H1 (cell line): ENCODE measurements at regions not wholly inside any gene's neighbourhood (a gene's known extent, or its start where the extent isn't known, plus 50 kb on each side); places are given as distances from the start of the nearest gene placed in this dataset.

Experiments used
- CTCF ChIA-PET: fragments of 300-600 bp; sonication (Branson Sonifier 250); formaldehyde crosslinking; loops from one replicate; lab custom pipeline; 2021; ENCODE audit not compliant: partially characterized antibody; lab: Charles Lee
- POLR2A ChIA-PET: fragments of 300-600 bp; sonication (Branson Sonifier 250); formaldehyde crosslinking; loops from one replicate; lab custom pipeline; 2021; ENCODE audit warnings: inconsistent platforms; ENCODE audit not compliant: partially characterized antibody; lab: Charles Lee
- DNase-seq, 2 experiments: peaks; one replicate each; pipeline versions ENCODE4 v3.0.0 to v3.0.0-alpha.2; 2010 to 2022; ENCODE audit warnings: low spot score in 2 of 2, low read depth in 1 of 2, mixed read lengths in 1 of 2
- FAIRE-seq: peaks from 2 replicates; lab custom pipeline; 2011; peaks lifted over from hg19 to GRCh38; lab: Jason Lieb, UNC
- H2AFZ ChIP-seq: 2 replicates; pipeline ENCODE4 v1.8.1; 2012; ENCODE audit warnings: low read length, inconsistent platforms
- H2AK5ac ChIP-seq: 2 replicates; pipeline ENCODE4 v1.6.1; 2013; ENCODE audit warnings: low read depth, low read length
- H2BK120ac ChIP-seq: replicated peaks from 2 replicates; pipeline ENCODE3; 2013; ENCODE audit warnings: low read depth, low read length, inconsistent platforms
- H2BK12ac ChIP-seq: 2 replicates; pipeline ENCODE4 v1.6.1; 2013; ENCODE audit warnings: low read depth, low read length
- H2BK15ac ChIP-seq: 2 replicates; pipeline ENCODE4 v1.6.1; 2013; ENCODE audit warnings: low read length
- H2BK20ac ChIP-seq: 2 replicates; pipeline ENCODE4 v1.6.1; 2013; ENCODE audit warnings: low read length
- H2BK5ac ChIP-seq: 2 replicates; pipeline ENCODE4 v1.6.1; 2013; ENCODE audit warnings: low read depth, low read length
- H3K14ac ChIP-seq: 2 replicates; pipeline ENCODE4 v1.6.1; 2013; ENCODE audit warnings: inconsistent platforms; ENCODE audit not compliant: insufficient read length
- H3K18ac ChIP-seq: 2 replicates; pipeline ENCODE4 v1.6.1; 2013; ENCODE audit warnings: low read length; ENCODE audit errors: extremely low read depth
- H3K23ac ChIP-seq: 2 replicates; pipeline ENCODE4 v1.6.1; 2013; ENCODE audit warnings: inconsistent platforms; ENCODE audit not compliant: insufficient read length
- H3K23me2 ChIP-seq: 2 replicates; pipeline ENCODE4 v1.6.1; 2013; ENCODE audit warnings: low read depth, low read length
- H3K27ac ChIP-seq: 2 replicates; pipeline ENCODE4 v1.6.1; 2011; ENCODE audit warnings: low read depth, low read length, inconsistent platforms
- H3K27me3 ChIP-seq, 4 experiments: replicated peaks in 1 of 4; 1 replicate in 1 of 4; 2 replicates in 3 of 4; pipeline versions ENCODE4 v1.6.1 to v1.8.1; 2011 to 2013; ENCODE audit warnings: low read length in 3 of 4, mild to moderate bottlenecking in 3 of 4, inconsistent platforms in 2 of 4, mixed read lengths in 2 of 4, moderate library complexity in 1 of 4; ENCODE audit not compliant: control insufficient read depth in 3 of 4, insufficient read depth in 3 of 4; ENCODE audit errors: extremely low read depth in 1 of 4
- H3K36me3 ChIP-seq, 4 experiments: 2 replicates each; pipeline versions ENCODE4 v1.6.1 to v1.8.1; 2011 to 2013; ENCODE audit warnings: mild to moderate bottlenecking in 4 of 4, low read length in 3 of 4, moderate library complexity in 2 of 4, control low read depth in 1 of 4, inconsistent platforms in 1 of 4; ENCODE audit not compliant: insufficient read depth in 4 of 4, control insufficient read depth in 2 of 4
- H3K4ac ChIP-seq: replicated peaks from 2 replicates; pipeline ENCODE3; 2013; ENCODE audit warnings: low read length, low read depth, mixed read lengths, inconsistent platforms; ENCODE audit not compliant: insufficient read length
- H3K4me1 ChIP-seq, 4 experiments: replicated peaks in 1 of 4; 1 replicate in 1 of 4; 2 replicates in 3 of 4; pipeline versions ENCODE4 v1.6.1 to v1.8.1; 2011 to 2013; ENCODE audit warnings: low read length in 3 of 4, inconsistent platforms in 2 of 4, mixed read lengths in 1 of 4; ENCODE audit not compliant: insufficient read depth in 4 of 4, control insufficient read depth in 3 of 4
- H3K4me2 ChIP-seq, 2 experiments: 2 replicates each; pipeline versions ENCODE4 v1.6.1 to v1.8.1; 2011 to 2013; ENCODE audit warnings: low read depth in 2 of 2, low read length in 2 of 2, control low read depth in 1 of 2, inconsistent platforms in 1 of 2, mild to moderate bottlenecking in 1 of 2; ENCODE audit not compliant: insufficient read depth in 1 of 2
- H3K4me3 ChIP-seq, 4 experiments: fragments of 200-600, 300-600 bp in 1 of 4; sonication (generic), shearing (Covaris generic), sonication (Bioruptor Twin) in 1 of 4; 2 replicates each; pipeline versions ENCODE4 v1.5.1 to v1.8.1; 2011 to 2016; ENCODE audit warnings: low read length in 4 of 4, low read depth in 3 of 4, control low read depth in 2 of 4, inconsistent platforms in 2 of 4, mild to moderate bottlenecking in 2 of 4, mixed read lengths in 1 of 4, moderate library complexity in 1 of 4; ENCODE audit not compliant: insufficient read depth in 2 of 4; ENCODE audit errors: extremely low read depth in 1 of 4
- H3K56ac ChIP-seq: replicated peaks from 2 replicates; pipeline ENCODE3; 2013; ENCODE audit warnings: low read depth, mild to moderate bottlenecking, mixed read lengths, low read length, inconsistent platforms; ENCODE audit not compliant: insufficient read length
- H3K79me1 ChIP-seq: 2 replicates; pipeline ENCODE4 v1.6.1; 2013; ENCODE audit warnings: low read depth, low read length, control low read depth
- H3K79me2 ChIP-seq, 2 experiments: 2 replicates each; pipeline versions ENCODE4 v1.6.1 to v1.8.1; 2012 to 2013; ENCODE audit warnings: low read length in 2 of 2, mild to moderate bottlenecking in 2 of 2, inconsistent platforms in 1 of 2; ENCODE audit not compliant: insufficient read depth in 2 of 2, control insufficient read depth in 1 of 2
- H3K9ac ChIP-seq, 4 experiments: replicated peaks in 1 of 4; 1 replicate in 1 of 4; 2 replicates in 3 of 4; pipeline versions ENCODE4 v1.6.1 to v1.8.1; 2011 to 2013; ENCODE audit warnings: low read depth in 3 of 4, low read length in 3 of 4, control low read depth in 2 of 4, mild to moderate bottlenecking in 2 of 4, moderate library complexity in 2 of 4, inconsistent platforms in 1 of 4; ENCODE audit errors: extremely low read depth in 1 of 4
- H3K9me3 ChIP-seq, 2 experiments: 2 replicates each; pipeline versions ENCODE4 v1.6.1 to v1.8.1; 2012 to 2013; ENCODE audit warnings: mild to moderate bottlenecking in 2 of 2, moderate library complexity in 2 of 2, control low read depth in 1 of 2, inconsistent platforms in 1 of 2, low read depth in 1 of 2, low read length in 1 of 2, mixed read lengths in 1 of 2; ENCODE audit not compliant: insufficient read depth in 2 of 2
- H4K20me1 ChIP-seq, 2 experiments: replicated peaks in 1 of 2; 2 replicates each; pipeline versions ENCODE3 to v1.8.1; 2011 to 2013; ENCODE audit warnings: inconsistent platforms in 2 of 2, low read length in 2 of 2, mild to moderate bottlenecking in 1 of 2; ENCODE audit not compliant: insufficient read depth in 2 of 2, control insufficient read depth in 1 of 2
- H4K5ac ChIP-seq: 2 replicates; pipeline ENCODE4 v1.6.1; 2013; ENCODE audit warnings: low read length, low read depth, mixed read lengths, inconsistent platforms; ENCODE audit not compliant: insufficient read length
- H4K8ac ChIP-seq: 2 replicates; pipeline ENCODE4 v1.8.0; 2013; ENCODE audit warnings: mild to moderate bottlenecking, moderate library complexity, low read length, inconsistent platforms; ENCODE audit not compliant: insufficient read depth; ENCODE audit errors: extremely low read depth
- H4K91ac ChIP-seq: replicated peaks from 2 replicates; pipeline ENCODE3; 2013; ENCODE audit warnings: low read length, mixed read lengths, inconsistent platforms; ENCODE audit not compliant: insufficient read length
- KDM4A ChIP-seq: IDR thresholded peaks from one replicate; pipeline ENCODE4 v1.7.1; 2012; ENCODE audit warnings: low read depth, mild to moderate bottlenecking, moderate library complexity, low read length, inconsistent platforms; ENCODE audit not compliant: severe bottlenecking
- SAP30 ChIP-seq: fragments of 300-600 bp; sonication (generic); IDR thresholded peaks from 2 replicates; pipeline ENCODE4 v1.7.1; 2012; ENCODE audit warnings: low read length, moderate library complexity, mild to moderate bottlenecking, inconsistent platforms; ENCODE audit not compliant: insufficient read depth, insufficient replicate concordance
- TAF1 ChIP-seq: IDR thresholded peaks from 2 replicates; pipeline ENCODE4 v1.6.1; 2011; ENCODE audit warnings: mild to moderate bottlenecking, low read depth, low read length
- WGBS, 2 experiments: shearing (Covaris generic) in 1 of 2; methylation state at CpG; one replicate each; pipeline versions ENCODE4 v1.1.6 to v1.1.7; 2013 to 2015; ENCODE audit warnings: low lambda C conversion rate in 2 of 2, mixed read lengths in 2 of 2, inconsistent platforms in 1 of 2, low coverage in 1 of 2, missing lambda C conversion rate in 1 of 2; ENCODE audit not compliant: insufficient replicate concordance in 2 of 2, insufficient coverage in 1 of 2, insufficient read length in 1 of 2; ENCODE audit errors: extremely low coverage in 1 of 2, missing lambda C conversion rate in 1 of 2; 5-methylcytosine and 5-hydroxymethylcytosine counted together

DNA sequence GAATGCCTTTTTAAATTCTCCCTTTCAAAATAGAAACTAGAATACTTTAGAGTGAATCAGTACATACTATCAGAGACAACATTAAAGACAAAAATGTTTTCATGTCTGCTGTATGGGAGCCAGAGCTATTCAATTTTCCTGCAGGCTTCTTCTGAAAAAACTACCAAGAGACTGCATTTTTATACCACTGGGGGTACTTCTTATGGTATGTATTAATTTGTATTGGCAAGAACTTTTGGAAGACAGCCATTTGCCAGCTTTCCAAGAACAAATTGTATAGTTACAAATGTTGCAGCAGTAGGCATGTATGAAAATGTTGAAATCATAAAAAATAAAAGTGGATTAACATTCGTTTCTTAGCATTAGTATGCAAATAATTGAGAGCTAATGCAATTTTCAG, 1010.0 kb upstream of the CADM2 start:
- no peak overlapping the region for H3K23ac ChIP-seq
- ChIA-PET CTCF (no interaction called here), POLR2A (no interaction called here)
- H3K79me1 ChIP-seq, result no peaks in the 10 kb centered on the region
- no peak overlapping the region for H3K4me3 ChIP-seq
- no peak overlapping the region for H4K5ac ChIP-seq
- no peak overlapping the region for H2BK12ac ChIP-seq
- no peak overlapping the region for H2AFZ ChIP-seq
- H3K79me2 ChIP-seq, result no peaks in the 10 kb centered on the region
- no peak overlapping the region for H3K56ac ChIP-seq
- H3K14ac ChIP-seq, result no peak overlapping the region
- H2BK120ac ChIP-seq, result no peak overlapping the region
- DNase-seq (no peak), FAIRE-seq (no peak)
- H2BK5ac ChIP-seq, result no peak overlapping the region
- H3K27me3 ChIP-seq, result no peaks in the 10 kb centered on the region
- H3K27ac ChIP-seq, result no peak overlapping the region
- H3K9ac ChIP-seq, result no peak overlapping the region
- no peak overlapping the region for H4K91ac ChIP-seq
- no peaks in the 10 kb centered on the region for H3K36me3 ChIP-seq
- H4K8ac ChIP-seq, result no peak overlapping the region
- no peak for TF ChIP-seq TAF1
- TF ChIP-seq SAP30, result no peak
- TF ChIP-seq KDM4A, result no peak
- H3K4ac ChIP-seq, result no peak overlapping the region
- H3K18ac ChIP-seq, result no peak overlapping the region
- H2AK5ac ChIP-seq, result no peak overlapping the region
- no peak overlapping the region for H3K4me2 ChIP-seq
- no peaks in the 10 kb centered on the region for H3K4me1 ChIP-seq
- H4K20me1 ChIP-seq, result no peaks in the 10 kb centered on the region
- H3K23me2 ChIP-seq, result no peaks in the 10 kb centered on the region
- H2BK15ac ChIP-seq, result no peak overlapping the region
- H3K9me3 ChIP-seq, result no peaks in the 10 kb centered on the region
- 95% methylated on average over 1 of the region's 1 CpG; no CpG with 5 or more reads in 1 of the 2 experiments for WGBS, 2 experiments
- H2BK20ac ChIP-seq, result no peak overlapping the region
